ENCODE measurements at regions not wholly inside any gene's neighbourhood (a gene's known extent, or its start where the extent isn't known, plus 50 kb on each side); places are given as distances from the start of the nearest gene placed in this dataset.

- TF ChIP-seq CTCF (IDR thresholded peaks at IDR 0.05; ENCODE audit: poor library complexity), result no peak
- no peak for TF ChIP-seq EZH2phosphoT487 (IDR thresholded peaks at IDR 0.05; ENCODE audit: low read depth, severe bottlenecking, unreplicated experiment)
These were observed 1004.9 kb upstream of the POT1 start for GRCh38 chr7:125934539-125934938.

Data from hepatocyte (in vitro differentiated cells).